GM21786 (cell line): ENCODE measurements at regions not wholly inside any gene's neighbourhood (a gene's known extent, or its start where the extent isn't known, plus 50 kb on each side); places are given as distances from the start of the nearest gene placed in this dataset.

Experiments
- ATAC-seq: cut with Tn5 transposase; IDR thresholded peaks from one replicate; pipeline ENCODE4 v1.9.1; 2021; ENCODE audit not compliant: unreplicated experiment

DNA sequence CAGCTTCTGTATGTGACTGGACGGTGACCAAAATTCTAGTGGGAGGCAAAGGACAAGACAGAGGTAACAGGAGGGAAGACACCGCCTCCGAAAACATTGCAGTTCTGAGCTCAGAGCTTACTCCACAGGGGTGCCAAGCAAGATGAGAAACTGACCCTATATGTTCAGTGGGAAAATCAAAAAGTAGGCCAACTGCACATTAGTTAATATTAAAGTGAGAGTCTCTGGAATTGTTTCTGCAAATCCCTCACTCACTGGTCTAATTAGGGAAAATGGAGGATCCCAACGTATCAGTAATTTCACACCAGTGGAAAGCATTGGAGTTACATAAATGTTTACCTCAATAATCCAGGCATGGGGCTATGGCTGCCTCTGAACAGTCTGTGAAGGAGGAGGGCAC, 313.3 kb upstream of the KCNH8 start:
- no peak for ATAC-seq

GRCh38 chr3:18830087-18830486, 318.2 kb upstream of the KCNH8 start:
- no peak for ATAC-seq

- no peak for ATAC-seq
Measured at GRCh38 chr3:18828637-18829036, 319.7 kb upstream of the KCNH8 start.

GRCh38 chr3:18827664-18828063, 320.6 kb upstream of the KCNH8 start:
- ATAC-seq, result no peak

DNA sequence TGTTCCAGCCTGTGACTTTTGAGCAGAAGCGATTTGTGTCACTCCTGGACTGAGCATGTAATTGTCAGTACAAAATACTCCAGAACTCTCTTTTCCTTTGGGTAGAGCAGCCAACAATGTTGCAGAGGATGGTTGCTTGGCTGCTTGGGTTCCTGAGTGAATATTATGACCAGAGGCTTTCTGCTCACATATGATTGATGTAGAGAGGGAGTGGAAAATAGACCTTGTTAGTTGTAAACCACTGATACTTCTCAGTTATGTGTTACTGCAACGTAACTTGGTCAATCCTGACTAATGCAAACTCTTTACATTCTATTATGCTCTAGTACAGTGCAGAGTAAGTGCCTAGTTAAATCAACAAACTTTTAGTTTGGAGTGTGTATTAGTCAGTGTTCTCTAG, 322.6 kb upstream of the KCNH8 start:
- no peak for ATAC-seq

DNA sequence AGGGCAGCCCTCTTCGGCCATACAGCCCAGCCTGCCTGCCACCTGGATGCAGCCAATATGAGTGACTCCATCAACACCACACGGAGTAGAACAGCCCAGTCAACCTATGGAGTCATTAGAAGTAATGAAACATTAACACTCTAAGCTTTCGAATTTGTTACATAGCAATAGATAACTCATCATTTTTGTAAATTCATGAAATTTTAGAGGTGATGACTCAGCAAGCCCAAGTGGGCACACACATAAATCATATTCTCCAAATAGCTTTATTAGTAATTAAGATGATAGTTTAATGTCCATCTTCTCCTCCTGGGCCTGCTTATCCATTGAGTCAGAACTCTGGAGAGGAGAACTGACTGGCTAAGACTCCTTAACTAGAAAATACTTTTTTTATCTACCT, 335.0 kb upstream of the KCNH8 start:
- no peak for ATAC-seq

DNA sequence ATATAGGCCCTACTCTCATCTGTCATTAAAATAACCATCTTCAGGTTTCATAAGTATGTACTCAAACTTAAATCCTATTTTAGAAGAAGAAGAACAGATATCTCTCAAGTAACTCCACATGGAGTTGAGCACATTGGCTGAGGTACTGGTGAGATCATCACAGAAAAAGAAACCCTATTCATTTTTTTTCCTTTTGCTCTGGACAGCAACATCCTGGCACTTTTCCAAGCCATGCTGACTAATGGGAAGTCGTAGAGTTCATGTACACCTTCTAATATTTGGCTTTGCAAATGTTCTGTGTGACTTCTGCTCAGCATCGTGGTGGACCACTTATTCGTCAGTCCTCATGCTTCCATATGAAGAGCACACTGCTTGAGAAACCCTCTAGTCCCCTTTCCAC, 336.0 kb upstream of the KCNH8 start:
- ATAC-seq, result no peak

DNA sequence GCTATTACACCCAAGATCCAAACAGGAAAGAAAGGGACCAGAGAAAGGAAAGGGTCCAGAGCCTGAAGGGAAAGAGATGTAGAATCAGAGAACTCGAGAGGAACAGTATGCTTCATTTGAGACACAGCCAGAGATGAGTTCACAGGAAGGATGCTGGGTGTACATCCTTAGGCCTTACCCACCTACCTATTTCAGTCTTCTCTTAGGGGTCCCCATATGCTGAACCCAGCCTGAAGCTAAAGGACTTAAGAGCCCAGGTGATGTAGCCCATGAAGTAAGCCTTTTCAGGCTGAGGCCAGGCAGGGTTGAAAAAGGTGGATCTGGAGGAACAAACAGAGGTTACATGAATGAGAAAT, 338.0 kb upstream of the KCNH8 start:
- no peak for ATAC-seq

DNA sequence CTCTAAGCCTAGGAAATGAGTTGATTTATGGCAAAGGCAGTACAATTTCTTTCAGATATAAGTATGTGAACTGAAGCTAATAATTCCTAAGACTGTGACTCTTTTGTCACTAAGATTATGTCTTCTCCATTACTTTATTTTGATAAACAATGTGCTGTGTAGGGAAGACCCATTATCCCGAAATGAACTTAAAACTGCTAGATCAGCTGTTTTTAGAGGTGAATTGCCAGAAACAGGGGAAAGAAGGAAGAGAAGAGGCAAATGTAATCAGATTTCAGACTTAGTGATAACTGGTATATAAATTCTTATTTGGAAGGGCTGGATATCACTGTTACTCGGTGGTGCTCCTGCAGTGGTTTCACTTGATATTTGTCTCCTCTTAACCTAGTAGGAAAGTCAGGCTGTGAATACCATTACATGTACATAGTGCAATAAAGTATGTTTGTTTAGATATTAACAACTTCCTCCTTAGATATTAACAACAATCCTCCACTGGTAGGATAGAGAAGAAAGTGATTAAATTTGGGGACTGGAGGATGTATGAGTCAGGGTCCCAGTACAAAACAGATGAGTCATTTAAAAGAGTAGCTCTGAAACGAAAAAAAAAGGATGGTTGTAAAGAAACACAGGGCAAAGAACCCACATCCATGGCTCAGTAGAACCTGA, 338.5 kb upstream of the KCNH8 start:
- ATAC-seq, result no peak

DNA sequence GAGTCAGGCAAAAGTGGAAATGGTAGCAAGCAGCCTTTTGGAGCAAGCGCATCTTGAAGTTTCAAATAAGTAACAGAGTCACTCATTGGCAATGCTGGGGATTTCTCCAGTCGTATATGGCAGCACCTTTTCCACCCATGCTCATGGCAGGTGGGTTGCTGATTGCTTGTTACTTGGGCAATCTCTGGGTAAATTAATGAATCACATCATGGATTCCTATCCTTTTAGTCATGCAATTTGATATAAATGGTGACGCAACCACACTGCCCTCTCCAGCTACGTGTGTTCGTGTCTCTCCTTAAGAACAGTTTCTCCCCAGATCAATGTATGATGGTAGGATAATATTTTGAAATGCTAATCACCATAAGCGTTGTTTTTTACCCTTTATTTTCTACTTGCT, 339.9 kb upstream of the KCNH8 start:
- ATAC-seq, result no peak

- ATAC-seq, result no peak
Measured at GRCh38 chr3:18807593-18807992, 340.7 kb upstream of the KCNH8 start.

- no peak for ATAC-seq
Measured at GRCh38 chr3:18806633-18807032, 341.7 kb upstream of the KCNH8 start.

- no peak for ATAC-seq
Measured at GRCh38 chr3:18797378-18797777, 350.9 kb upstream of the KCNH8 start.

DNA sequence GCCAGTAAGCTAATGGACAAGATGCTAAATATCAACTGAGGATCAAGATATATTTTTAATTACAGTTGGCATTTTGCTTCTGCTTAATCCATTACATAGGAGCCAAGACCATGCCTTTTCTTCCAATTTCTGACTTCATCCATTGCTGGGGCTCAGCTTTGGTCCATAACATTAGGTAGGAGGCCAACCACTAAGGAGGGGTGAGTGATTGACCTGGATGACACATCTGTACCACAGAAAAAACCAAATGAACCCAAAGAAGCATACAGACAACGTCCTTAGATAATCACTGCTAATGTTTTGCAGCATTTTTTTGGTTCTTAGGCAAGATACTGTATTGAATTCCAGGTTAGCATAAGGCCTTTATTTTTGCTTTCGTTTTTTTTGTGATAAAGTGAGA, 353.2 kb upstream of the KCNH8 start:
- no peak for ATAC-seq

GRCh38 chr3:18791752-18792151, 356.6 kb upstream of the KCNH8 start:
- ATAC-seq, result no peak

GRCh38 chr3:18791182-18791581, 357.1 kb upstream of the KCNH8 start:
- no peak for ATAC-seq

GRCh38 chr3:18790384-18790783, 357.9 kb upstream of the KCNH8 start:
- no peak for ATAC-seq

DNA sequence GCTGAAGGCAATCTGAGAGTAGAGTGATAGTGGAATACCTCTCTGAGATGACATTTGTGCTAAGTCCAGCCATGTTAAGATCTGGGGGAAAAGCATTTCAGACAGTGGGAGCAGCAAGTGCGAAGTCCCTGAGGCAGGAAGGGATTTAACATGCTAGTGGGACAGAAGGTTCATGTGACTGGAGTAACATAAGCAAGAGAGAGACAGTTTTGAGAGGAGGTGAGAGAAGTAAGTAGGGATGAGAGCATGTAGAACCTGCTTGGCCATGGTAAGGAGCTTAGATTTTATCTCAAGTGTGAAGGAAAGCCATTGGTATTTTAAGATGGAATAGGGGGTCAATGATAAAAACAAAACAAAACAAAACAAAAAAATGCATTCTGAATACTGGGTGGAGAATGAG, 358.6 kb upstream of the KCNH8 start:
- no peak for ATAC-seq

DNA sequence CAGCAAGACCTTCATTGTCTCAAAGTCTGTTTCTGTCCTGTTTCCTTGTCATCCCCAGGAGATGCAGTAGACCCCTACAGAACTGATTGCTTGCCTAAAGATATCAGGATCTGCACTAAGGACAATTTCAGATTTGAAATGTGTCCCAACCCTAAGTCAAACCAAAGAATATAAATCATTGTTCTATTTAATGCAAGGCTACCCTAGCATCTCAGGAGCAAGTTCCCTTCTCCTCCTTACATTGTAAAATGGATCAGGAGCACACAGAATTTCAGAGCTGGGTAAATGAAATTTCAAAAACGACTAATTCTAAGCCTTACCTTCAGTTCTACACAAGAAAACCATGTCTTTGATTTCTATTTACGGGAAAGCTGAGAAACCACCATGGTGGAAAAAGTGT, 360.9 kb upstream of the KCNH8 start:
- no peak for ATAC-seq

DNA sequence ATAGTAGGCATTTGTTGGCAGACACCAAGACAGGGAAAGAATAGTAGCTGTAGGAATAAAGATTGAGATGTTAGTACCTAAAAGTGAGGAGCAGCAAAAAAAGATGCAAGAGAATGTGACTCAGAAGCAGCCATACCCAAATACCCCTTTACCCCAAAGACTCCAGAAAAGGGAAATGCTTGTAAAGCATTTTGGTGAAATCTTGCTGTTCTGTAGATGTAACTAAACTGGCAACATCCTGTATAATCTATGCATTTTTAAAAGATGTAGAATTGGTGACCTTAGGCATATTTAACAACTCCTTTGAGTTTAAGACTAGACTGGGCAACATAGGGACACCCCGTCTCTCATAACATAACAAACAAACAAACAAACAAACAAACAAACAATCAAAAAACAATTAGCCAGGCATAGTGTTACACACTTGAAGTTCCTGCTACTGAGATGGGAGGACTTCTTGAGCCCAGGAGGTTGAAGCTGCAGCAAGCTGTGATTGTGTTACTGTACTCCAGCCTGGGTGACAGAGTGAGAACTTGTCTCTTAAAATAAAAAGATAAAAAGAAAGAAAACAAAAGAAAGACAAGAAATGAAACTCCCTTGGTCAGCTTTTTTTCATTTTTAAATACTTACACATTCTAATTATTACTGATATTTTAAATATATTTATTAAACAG, 361.5 kb upstream of the KCNH8 start:
- ATAC-seq, result no peak

GRCh38 chr3:18782191-18782590, 357.1 kb upstream of the SATB1 start:
- no peak for ATAC-seq

- no peak for ATAC-seq
Measured at GRCh38 chr3:18780959-18781358, 355.8 kb upstream of the SATB1 start.

DNA sequence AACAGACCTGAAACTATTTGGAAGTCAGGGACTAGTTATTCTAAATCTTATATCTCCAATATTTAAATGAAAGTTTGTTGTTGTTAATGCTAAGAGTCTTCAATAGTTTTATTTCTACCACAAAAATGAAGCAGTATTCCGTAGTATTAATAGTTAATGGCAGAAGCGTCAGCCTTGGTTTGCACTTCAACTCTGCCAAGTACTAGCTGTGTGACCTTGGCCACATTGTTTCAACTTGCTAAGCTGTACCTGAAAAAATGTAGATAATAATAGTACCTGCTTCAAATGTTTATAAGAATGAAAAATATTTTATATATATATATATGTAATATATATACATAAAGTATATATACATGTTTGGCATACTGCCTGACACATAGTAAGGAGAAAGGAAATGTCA, 354.6 kb upstream of the SATB1 start:
- no peak for ATAC-seq
